SU-DHL-6 (cell line): ENCODE measurements at regions not wholly inside any gene's neighbourhood (a gene's known extent, or its start where the extent isn't known, plus 50 kb on each side); places are given as distances from the start of the nearest gene placed in this dataset.

Experiments
- H2AFZ ChIP-seq: fragments of 200-600 bp; sonication (generic); 2 replicates; pipeline ENCODE4 v1.6.1; 2014; ENCODE audit warnings: low read depth, mild to moderate bottlenecking, moderate library complexity, mixed read lengths, antibody characterized with exemption, low read length; ENCODE audit not compliant: severe bottlenecking
- H3F3A ChIP-seq: fragments of 200-600 bp; shearing (Covaris generic); 2 replicates; pipeline ENCODE4 v1.6.0; 2016; ENCODE audit warnings: antibody characterized with exemption, mild to moderate bottlenecking; ENCODE audit not compliant: insufficient read depth
- H3K27ac ChIP-seq: fragments of 200-600 bp; sonication (generic); 2 replicates; pipeline ENCODE4 v1.5.1; 2016; ENCODE audit warnings: low read depth, mild to moderate bottlenecking, low read length, moderate library complexity, mixed read lengths
- H3K27me3 ChIP-seq: fragments of 200-600 bp; sonication (generic), shearing (Covaris generic); 2 replicates; pipeline ENCODE4 v1.6.0; 2014; ENCODE audit warnings: mild to moderate bottlenecking, low read length
- H3K36me3 ChIP-seq: fragments of 200-600 bp; sonication (generic); 2 replicates; pipeline ENCODE4 v1.6.1; 2014; ENCODE audit warnings: mild to moderate bottlenecking, low read length, mixed read lengths
- H3K4me2 ChIP-seq: fragments of 300-600, 200-600 bp; shearing (Covaris generic), sonication (generic); 2 replicates; pipeline ENCODE4 v1.6.0; 2014; ENCODE audit warnings: low read length, low read depth, mild to moderate bottlenecking; ENCODE audit not compliant: poor library complexity, severe bottlenecking
- H3K4me3 ChIP-seq: fragments of 200-600 bp; sonication (generic); 2 replicates; pipeline ENCODE4 v1.5.1; 2014; ENCODE audit warnings: antibody characterized with exemption, low read length, mild to moderate bottlenecking, mixed read lengths; ENCODE audit not compliant: insufficient read depth, poor library complexity, severe bottlenecking
- H3K79me2 ChIP-seq: fragments of 200-600 bp; sonication (generic); 2 replicates; pipeline ENCODE4 v1.6.1; 2014; ENCODE audit warnings: mild to moderate bottlenecking, low read length, moderate library complexity; ENCODE audit not compliant: insufficient read depth
- H3K9ac ChIP-seq: fragments of 200-600 bp; sonication (generic); 2 replicates; pipeline ENCODE4 v1.7.0; 2014; ENCODE audit warnings: mild to moderate bottlenecking, low read length
- H3K9me2 ChIP-seq: fragments of 200-600 bp; sonication (generic); replicated peaks from 2 replicates; pipeline ENCODE4 v1.6.1; 2014; ENCODE audit warnings: low read length; ENCODE audit not compliant: insufficient read depth
- H3K9me3 ChIP-seq: fragments of 200-600 bp; sonication (generic); 2 replicates; pipeline ENCODE4 v1.6.1; 2014; ENCODE audit warnings: low read length, mixed read lengths; ENCODE audit not compliant: insufficient read depth
- H4K20me1 ChIP-seq: fragments of 200-600 bp; sonication (generic); 2 replicates; pipeline ENCODE4 v1.6.1; 2014; ENCODE audit warnings: low read depth, mild to moderate bottlenecking, antibody characterized with exemption, low read length, moderate library complexity, mixed read lengths
- CTCF ChIP-seq: fragments of 200-600 bp; sonication (generic); IDR thresholded peaks from one replicate; pipeline ENCODE4 v1.5.1; 2017; ENCODE audit warnings: antibody characterized with exemption, mild to moderate bottlenecking, low read length, moderate library complexity; ENCODE audit not compliant: insufficient read depth, poor library complexity, severe bottlenecking
- EZH2phosphoT487 ChIP-seq: fragments of 200-600 bp; sonication (generic), shearing (Covaris generic); conservative IDR thresholded peaks from 2 replicates; pipeline ENCODE4 v1.6.1; 2018; ENCODE audit warnings: mild to moderate bottlenecking, antibody characterized with exemption, low read length, moderate library complexity, mixed read lengths

GRCh38 chr6:168956141-168956838 lies 297.4 kb downstream of the THBS2 start:
- Histone ChIP-seq H3K9me3 (no peaks in the 10 kb centered on the region), H3K27ac (no peak overlapping the region), H3K4me2 (no peak overlapping the region), H3K9me2 (no peaks in the 10 kb centered on the region), H3K9ac (no peak overlapping the region), H3K79me2 (no peaks in the 10 kb centered on the region), H3K36me3 (no peaks in the 10 kb centered on the region), H2AFZ (no peak overlapping the region), H4K20me1 (no peaks in the 10 kb centered on the region), H3F3A (no peaks in the 10 kb centered on the region), H3K27me3 (no peaks in the 10 kb centered on the region), H3K4me3 (no peak overlapping the region)
- TF ChIP-seq EZH2phosphoT487 (no peak), CTCF (no peak)

GRCh38 chr6:168953461-168953860 lies 300.2 kb downstream of the THBS2 start:
- no peak for TF ChIP-seq CTCF
- TF ChIP-seq EZH2phosphoT487 = no peak
- no peaks in the 10 kb centered on the region for H4K20me1 ChIP-seq
- H3K9me3 ChIP-seq = no peaks in the 10 kb centered on the region
- no peak overlapping the region for H3K4me2 ChIP-seq
- no peaks in the 10 kb centered on the region for H3F3A ChIP-seq
- no peak overlapping the region for H2AFZ ChIP-seq
- no peaks in the 10 kb centered on the region for H3K27me3 ChIP-seq
- H3K79me2 ChIP-seq = no peaks in the 10 kb centered on the region
- H3K4me3 ChIP-seq = no peak overlapping the region
- H3K9ac ChIP-seq = no peak overlapping the region
- H3K27ac ChIP-seq = no peak overlapping the region
- no peaks in the 10 kb centered on the region for H3K9me2 ChIP-seq
- no peaks in the 10 kb centered on the region for H3K36me3 ChIP-seq

GRCh38 chr6:168951217-168951616 lies 302.4 kb downstream of the THBS2 start:
- Histone ChIP-seq H3K4me3 (no peak overlapping the region), H3F3A (no peaks in the 10 kb centered on the region), H2AFZ (no peak overlapping the region), H3K9ac (no peak overlapping the region), H3K9me2 (no peaks in the 10 kb centered on the region), H3K36me3 (no peaks in the 10 kb centered on the region), H3K79me2 (no peaks in the 10 kb centered on the region), H3K4me2 (no peak overlapping the region), H4K20me1 (no peaks in the 10 kb centered on the region), H3K9me3 (no peaks in the 10 kb centered on the region), H3K27ac (no peak overlapping the region), H3K27me3 (no peaks in the 10 kb centered on the region)
- no peak for TF ChIP-seq CTCF

- H4K20me1 ChIP-seq = no peaks in the 10 kb centered on the region
- TF ChIP-seq CTCF (no peak), EZH2phosphoT487 (no peak)
- H3K4me3 ChIP-seq = no peak overlapping the region
These were observed 302.8 kb downstream of the THBS2 start for GRCh38 chr6:168950858-168951214.

More at GRCh38 chr6:168950858-168951214, 302.8 kb downstream of the THBS2 start:
- no peaks in the 10 kb centered on the region for H3K27me3 ChIP-seq
- no peak overlapping the region for H3K4me2 ChIP-seq
- H3K36me3 ChIP-seq = no peaks in the 10 kb centered on the region
- no peaks in the 10 kb centered on the region for H3K9me2 ChIP-seq
- no peak overlapping the region for H3K9ac ChIP-seq
- H2AFZ ChIP-seq = no peak overlapping the region
- no peaks in the 10 kb centered on the region for H3F3A ChIP-seq
- H3K27ac ChIP-seq = no peak overlapping the region
- H3K79me2 ChIP-seq = no peaks in the 10 kb centered on the region
- no peaks in the 10 kb centered on the region for H3K9me3 ChIP-seq
